ENCODE measurements at regions not wholly inside any gene's neighbourhood (a gene's known extent, or its start where the extent isn't known, plus 50 kb on each side); places are given as distances from the start of the nearest gene placed in this dataset.
"Not testable (repeated sequence)": the region's sequence is repeated elsewhere in the genome, so short reads cannot be mapped to it uniquely, and the experiment has no call there.

DNA sequence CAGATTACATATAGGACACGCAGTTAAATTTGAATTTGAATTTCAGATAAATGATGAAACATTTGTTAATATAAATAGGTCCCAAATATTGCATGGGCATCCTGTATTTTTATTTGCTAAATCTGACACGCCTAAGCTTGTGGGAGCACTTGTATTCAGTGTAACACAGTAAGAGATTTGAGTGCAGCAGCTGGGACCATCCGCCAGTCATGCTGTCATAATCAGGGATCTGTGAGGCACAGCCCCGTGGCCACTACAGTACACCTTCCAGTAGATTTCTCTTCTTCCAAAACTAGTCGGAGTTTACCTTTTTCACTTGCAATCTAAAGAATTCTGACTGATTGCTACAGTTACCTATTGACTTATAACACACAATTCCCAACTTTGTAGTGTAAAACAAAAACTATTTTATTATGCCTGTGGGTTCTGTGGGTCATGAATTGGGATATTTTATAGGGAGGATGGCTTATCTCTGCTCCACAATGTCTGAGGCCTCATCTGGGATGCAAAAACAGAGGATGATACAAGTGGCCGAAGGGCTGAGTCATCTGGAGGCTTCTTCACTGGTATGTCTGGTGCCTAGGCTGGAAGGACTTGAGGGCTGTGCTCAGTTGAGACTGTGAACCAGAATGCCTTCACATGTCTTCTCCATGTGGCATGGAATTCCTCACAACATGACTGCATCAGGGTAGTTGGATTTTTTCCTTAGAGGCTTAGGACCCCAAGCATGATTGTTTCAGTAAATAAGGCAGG is 74.1 kb downstream of the PRSS23 start:
- TF ChIP-seq POLR2A (IDR thresholded peaks at IDR 0.05): no peak
- TF ChIP-seq, protein P1, sequence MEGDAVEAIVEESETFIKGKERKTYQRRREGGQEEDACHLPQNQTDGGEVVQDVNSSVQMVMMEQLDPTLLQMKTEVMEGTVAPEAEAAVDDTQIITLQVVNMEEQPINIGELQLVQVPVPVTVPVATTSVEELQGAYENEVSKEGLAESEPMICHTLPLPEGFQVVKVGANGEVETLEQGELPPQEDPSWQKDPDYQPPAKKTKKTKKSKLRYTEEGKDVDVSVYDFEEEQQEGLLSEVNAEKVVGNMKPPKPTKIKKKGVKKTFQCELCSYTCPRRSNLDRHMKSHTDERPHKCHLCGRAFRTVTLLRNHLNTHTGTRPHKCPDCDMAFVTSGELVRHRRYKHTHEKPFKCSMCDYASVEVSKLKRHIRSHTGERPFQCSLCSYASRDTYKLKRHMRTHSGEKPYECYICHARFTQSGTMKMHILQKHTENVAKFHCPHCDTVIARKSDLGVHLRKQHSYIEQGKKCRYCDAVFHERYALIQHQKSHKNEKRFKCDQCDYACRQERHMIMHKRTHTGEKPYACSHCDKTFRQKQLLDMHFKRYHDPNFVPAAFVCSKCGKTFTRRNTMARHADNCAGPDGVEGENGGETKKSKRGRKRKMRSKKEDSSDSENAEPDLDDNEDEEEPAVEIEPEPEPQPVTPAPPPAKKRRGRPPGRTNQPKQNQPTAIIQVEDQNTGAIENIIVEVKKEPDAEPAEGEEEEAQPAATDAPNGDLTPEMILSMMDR (IDR thresholded peaks at IDR 0.05): no peak
- intact Hi-C loops (cut with DNase I; ENCODE audit: low total_unique reads): no loop called here
- 78 to 79% methylated on average over 6 of the region's 6 CpGs for WGBS, 2 donors
- DNase-seq (ENCODE audit: low spot score in 2 of 2): no peak
- no peak overlapping the region for H3K4me3 ChIP-seq (ENCODE audit: low read depth, poor library complexity, severe bottlenecking)

- intact Hi-C loops (cut with DNase I; ENCODE audit: low total_unique reads): no loop called here
- DNase-seq (ENCODE audit: low spot score in 2 of 2): no peak
- TF ChIP-seq, protein P1 (IDR thresholded peaks at IDR 0.05): no peak
- no peak for TF ChIP-seq POLR2A (IDR thresholded peaks at IDR 0.05)
- no peak overlapping the region for H3K4me3 ChIP-seq (ENCODE audit: low read depth, poor library complexity, severe bottlenecking)
- 88 to 91% methylated on average over 3 of the region's 3 CpGs for WGBS, 2 donors
Measured at GRCh38 chr11:86876716-86877234, 76.4 kb downstream of the PRSS23 start.

DNA sequence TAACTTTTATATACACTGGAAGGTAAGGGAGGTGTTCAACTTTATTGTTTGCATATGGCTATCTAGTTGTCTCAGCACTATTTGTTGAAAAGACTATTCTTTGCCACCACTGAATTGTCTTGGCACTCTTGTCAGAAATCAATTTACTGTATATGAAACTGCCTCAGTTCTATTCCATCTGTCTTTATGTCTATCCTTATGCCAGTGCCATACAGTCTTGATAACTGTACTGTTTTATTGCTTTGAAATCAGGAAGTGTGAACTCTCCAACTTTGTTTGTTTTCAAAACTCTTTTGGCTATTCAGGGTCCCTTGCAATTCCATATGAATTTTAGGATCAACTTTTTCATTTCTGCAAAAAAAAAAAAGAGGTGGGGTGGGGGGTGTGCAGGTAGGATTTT is 77.2 kb downstream of the PRSS23 start:
- intact Hi-C loops (cut with DNase I; ENCODE audit: low total_unique reads): no loop called here
- H3K4me3 ChIP-seq (ENCODE audit: low read depth, poor library complexity, severe bottlenecking): no peak overlapping the region
- TF ChIP-seq POLR2A (IDR thresholded peaks at IDR 0.05): no peak
- TF ChIP-seq, protein P1 (IDR thresholded peaks at IDR 0.05): no peak
- no peak for DNase-seq (ENCODE audit: low spot score in 2 of 2)

- H3K4me3 ChIP-seq (ENCODE audit: low read depth, poor library complexity, severe bottlenecking); intact Hi-C loops (cut with DNase I; ENCODE audit: low total_unique reads); DNase-seq (ENCODE audit: low spot score in 2 of 2): not testable (repeated sequence)
- WGBS, 2 donors: 96% methylated on average over 6 of the region's 26 CpGs; no CpG with 5 or more reads in 1 of the 2 donors
Measured at GRCh38 chr11:86879241-86879640, 76.0 kb downstream of the FZD4 start.

DNA sequence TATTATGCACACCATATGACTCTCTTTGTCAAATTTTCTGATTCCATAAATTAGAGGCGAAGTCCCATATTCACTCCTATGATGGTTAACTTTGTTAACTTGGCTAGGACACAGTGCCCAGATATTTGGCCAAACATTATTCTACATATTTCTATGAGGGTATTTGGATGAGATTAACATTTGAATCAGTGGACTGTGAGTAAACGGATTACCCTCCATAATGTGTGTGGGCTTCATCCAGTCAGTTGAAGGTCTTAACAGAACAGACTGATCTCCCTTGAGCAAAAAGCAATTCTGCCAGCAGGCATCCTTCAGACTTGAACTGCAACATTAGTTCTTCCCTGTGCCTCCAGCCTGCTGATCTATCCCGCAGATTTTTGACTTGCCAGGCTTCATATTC is 69.9 kb downstream of the FZD4 start:
- TF ChIP-seq, protein P1 (IDR thresholded peaks at IDR 0.05): no peak
- TF ChIP-seq POLR2A (IDR thresholded peaks at IDR 0.05): no peak
- no peak overlapping the region for H3K4me3 ChIP-seq (ENCODE audit: low read depth, poor library complexity, severe bottlenecking)
- intact Hi-C loops (cut with DNase I; ENCODE audit: low total_unique reads): no loop called here
- DNase-seq (ENCODE audit: low spot score in 2 of 2): no peak
- 93 to 95% methylated on average over 3 of the region's 3 CpGs for WGBS, 2 donors

- WGBS, 2 donors: 61 to 75% methylated on average over 5 of the region's 5 CpGs
- no peak overlapping the region for H3K4me3 ChIP-seq (ENCODE audit: low read depth, poor library complexity, severe bottlenecking)
- DNase-seq (ENCODE audit: low spot score in 2 of 2): no peak
- intact Hi-C loops (cut with DNase I; ENCODE audit: low total_unique reads): no loop called here
- TF ChIP-seq, protein P1 (IDR thresholded peaks at IDR 0.05): no peak
- TF ChIP-seq POLR2A (IDR thresholded peaks at IDR 0.05): no peak
Measured at GRCh38 chr11:86888164-86889000, 66.8 kb downstream of the FZD4 start.
